Endothelial cell of umbilical vein (primary cell): ENCODE measurements at regions not wholly inside any gene's neighbourhood (a gene's known extent, or its start where the extent isn't known, plus 50 kb on each side); places are given as distances from the start of the nearest gene placed in this dataset.

ENCODE experiments used
- BruUV-seq: library from RNA; stranded (reverse); fragments of 400-500 nt; replicated peaks from 2 replicates; lab custom pipeline; 2021; lab: Mats Ljungman, UMichigan
- CTCF ChIA-PET: fragments of 300-600, 350-600 bp; sonication (Branson Sonifier 250); formaldehyde crosslinking; loops from one replicate; lab custom pipeline; 2021; ENCODE audit warnings: antibody characterized with exemption, inconsistent platforms; lab: Charles Lee
- POLR2A ChIA-PET: fragments of 300-600, 350-600 bp; sonication (Branson Sonifier 250); formaldehyde crosslinking; loops from one replicate; lab custom pipeline; 2021; ENCODE audit warnings: antibody characterized with exemption, inconsistent platforms; lab: Charles Lee
- DNase-seq: peaks from one replicate; pipeline ENCODE4 v3.0.0-alpha.2; 2011; ENCODE audit warnings: low read depth, low spot score
- FAIRE-seq: peaks from 2 replicates; lab custom pipeline; 2011; peaks lifted over from hg19 to GRCh38; lab: Jason Lieb, UNC
- H2AFZ ChIP-seq: 2 replicates; pipeline ENCODE4 v1.6.0; 2012; ENCODE audit warnings: low read depth, low read length, control low read depth, inconsistent platforms
- H3K27ac ChIP-seq: 2 replicates; pipeline ENCODE4 v1.5.1; 2011; ENCODE audit warnings: low read depth, mild to moderate bottlenecking, control low read depth, low read length, moderate library complexity; ENCODE audit not compliant: insufficient read depth
- H3K27me3 ChIP-seq, 2 experiments: 2 replicates each; pipeline versions ENCODE4 v1.6.0 to v1.6.1; 2011; ENCODE audit warnings: low read length in 2 of 2, mixed read lengths in 1 of 2; ENCODE audit not compliant: control insufficient read depth in 2 of 2, insufficient read depth in 2 of 2
- H3K36me3 ChIP-seq, 2 experiments: 2 replicates in 1 of 2; 3 replicates in 1 of 2; pipeline ENCODE4 v1.5.1; 2011; ENCODE audit warnings: low read length in 2 of 2, mild to moderate bottlenecking in 1 of 2, moderate library complexity in 1 of 2; ENCODE audit not compliant: control insufficient read depth in 2 of 2, insufficient read depth in 2 of 2; ENCODE audit errors: extremely low read depth in 1 of 2
- H3K4me1 ChIP-seq: 3 replicates; pipeline ENCODE4 v1.5.1; 2011; ENCODE audit warnings: mild to moderate bottlenecking, low read length; ENCODE audit not compliant: control insufficient read depth, insufficient read depth; ENCODE audit errors: extremely low read depth
- H3K4me2 ChIP-seq: 2 replicates; pipeline ENCODE4 v1.6.1; 2011; ENCODE audit warnings: low read length, control low read depth, mixed read lengths; ENCODE audit not compliant: insufficient read depth
- H3K4me3 ChIP-seq, 3 experiments: fragments of 200-600 bp in 1 of 3; sonication (generic), shearing (Covaris generic) in 1 of 3; replicated peaks in 1 of 3; 2 replicates each; pipeline ENCODE4 v1.5.1; 2011 to 2016; ENCODE audit warnings: control low read depth in 3 of 3, low read length in 3 of 3, mild to moderate bottlenecking in 2 of 3, inconsistent platforms in 1 of 3, low read depth in 1 of 3, moderate library complexity in 1 of 3; ENCODE audit not compliant: insufficient read depth in 1 of 3
- H3K79me2 ChIP-seq: 2 replicates; pipeline ENCODE4 v1.6.0; 2012; ENCODE audit warnings: low read length, inconsistent platforms; ENCODE audit not compliant: control insufficient read depth, insufficient read depth
- H3K9ac ChIP-seq: replicated peaks from 2 replicates; pipeline ENCODE3; 2011; ENCODE audit warnings: low read length, control low read depth; ENCODE audit not compliant: insufficient read depth; ENCODE audit errors: extremely low read depth
- H3K9me1 ChIP-seq: replicated peaks from 3 replicates; pipeline ENCODE4 v1.6.0; 2011; ENCODE audit warnings: mild to moderate bottlenecking, low read length; ENCODE audit not compliant: control insufficient read depth, insufficient read depth; ENCODE audit errors: extremely low read depth
- H3K9me3 ChIP-seq: replicated peaks from 2 replicates; pipeline ENCODE4 v1.5.1; 2012; ENCODE audit warnings: low read length, inconsistent platforms; ENCODE audit not compliant: control insufficient read depth, insufficient read depth
- H4K20me1 ChIP-seq: replicated peaks from 2 replicates; pipeline ENCODE3; 2011; ENCODE audit warnings: mild to moderate bottlenecking, low read length; ENCODE audit not compliant: control insufficient read depth, insufficient read depth; ENCODE audit errors: extremely low read depth
- EZH2 ChIP-seq: IDR thresholded peaks from 2 replicates; pipeline ENCODE4 v1.6.1; 2012; ENCODE audit warnings: borderline replicate concordance, low read depth, mild to moderate bottlenecking, moderate library complexity, low read length, inconsistent platforms; ENCODE audit not compliant: severe bottlenecking
- FOS ChIP-seq: IDR thresholded peaks from 2 replicates; pipeline ENCODE4 v1.6.1; 2011; ENCODE audit warnings: mild to moderate bottlenecking, low read length, moderate library complexity, borderline replicate concordance; ENCODE audit not compliant: insufficient read depth
- GATA2 ChIP-seq: IDR thresholded peaks from 2 replicates; pipeline ENCODE4 v1.7.0; 2011; ENCODE audit warnings: low read depth, mild to moderate bottlenecking, moderate library complexity, mixed read lengths, low read length; ENCODE audit not compliant: insufficient read length, insufficient read depth
- JUN ChIP-seq: IDR thresholded peaks from 2 replicates; pipeline ENCODE4 v1.6.1; 2011; ENCODE audit warnings: borderline replicate concordance, low read depth; ENCODE audit not compliant: insufficient read length, insufficient read depth
- MYC ChIP-seq: IDR thresholded peaks from one replicate; pipeline ENCODE4 v1.6.1; 2011; ENCODE audit warnings: mild to moderate bottlenecking, low read depth, low read length
- POLR2AphosphoS5 ChIP-seq: IDR thresholded peaks from 2 replicates; pipeline ENCODE4 v1.6.1; 2012; ENCODE audit warnings: low read depth, mild to moderate bottlenecking, control low read depth, low read length, moderate library complexity; ENCODE audit not compliant: insufficient read depth
- dilution Hi-C: fragments of 300-500 bp; cut with MboI; formaldehyde crosslinking; loops from one replicate; pipeline ENCODE4 v1.15.0; 2019; ENCODE audit warnings: low sequenced_read_pairs; ENCODE audit not compliant: extremely low pct_ligation_motif_present
- intact Hi-C: fragments of 100-400 bp; cut with micrococcal nuclease; formaldehyde crosslinking; loops from one replicate; pipeline ENCODE4 v1.10.0; 2022
- TF ChIP-seq, protein P1 (sequence below), 2 donors: IDR thresholded peaks; 1 replicate in 1 of 2; 2 replicates in 1 of 2; pipeline ENCODE4 v1.5.1; 2011; ENCODE audit warnings: low read length in 2 of 2, mild to moderate bottlenecking in 2 of 2, moderate library complexity in 2 of 2, control low read depth in 1 of 2, inconsistent platforms in 1 of 2, low read depth in 1 of 2; ENCODE audit not compliant: insufficient read depth in 1 of 2; ENCODE audit errors: extremely low read depth in 1 of 2
- TF ChIP-seq, protein P2 (sequence below): IDR thresholded peaks from 2 replicates; pipeline ENCODE4 v1.6.1; 2011; ENCODE audit not compliant: insufficient read depth, insufficient read length

DNA sequence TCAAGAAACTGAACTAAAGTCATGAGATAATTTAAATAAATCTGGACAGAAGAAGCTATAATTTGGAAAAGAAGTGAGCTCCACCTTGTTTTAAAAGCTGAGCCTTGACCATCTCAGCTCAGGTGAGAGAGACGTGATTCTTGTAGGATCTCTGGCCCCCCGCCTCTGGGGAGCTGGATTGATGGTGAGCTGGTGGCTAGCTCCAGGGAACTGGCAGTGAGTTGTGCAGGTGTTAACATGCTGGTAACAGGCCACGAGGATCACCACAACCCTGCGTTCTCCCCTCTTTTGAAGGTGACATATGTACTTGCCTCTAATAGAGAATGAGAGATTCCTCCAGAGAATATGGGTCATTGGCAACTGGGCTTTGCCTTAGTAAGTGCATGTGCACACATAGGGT, 485.1 kb downstream of the IRS2 start:
- no TSS peak for BruUV-seq
- Histone ChIP-seq H3K9ac (no peak overlapping the region), H3K4me1 (no peaks in the 10 kb centered on the region), H3K9me1 (no peaks in the 10 kb centered on the region), H3K4me3 (no peak overlapping the region), H3K36me3 (no peaks in the 10 kb centered on the region), H4K20me1 (no peaks in the 10 kb centered on the region), H3K27ac (no peak overlapping the region), H3K27me3 (no peaks in the 10 kb centered on the region), H3K4me2 (no peak overlapping the region), H3K9me3 (no peaks in the 10 kb centered on the region), H2AFZ (no peak overlapping the region), H3K79me2 (no peaks in the 10 kb centered on the region)
- ChIA-PET CTCF (no interaction called here), POLR2A (no interaction called here)
- intact Hi-C loops (no loop called here), dilution Hi-C loops (no loop called here)
- DNase-seq (no peak), FAIRE-seq (no peak)
- TF ChIP-seq, protein P1, sequence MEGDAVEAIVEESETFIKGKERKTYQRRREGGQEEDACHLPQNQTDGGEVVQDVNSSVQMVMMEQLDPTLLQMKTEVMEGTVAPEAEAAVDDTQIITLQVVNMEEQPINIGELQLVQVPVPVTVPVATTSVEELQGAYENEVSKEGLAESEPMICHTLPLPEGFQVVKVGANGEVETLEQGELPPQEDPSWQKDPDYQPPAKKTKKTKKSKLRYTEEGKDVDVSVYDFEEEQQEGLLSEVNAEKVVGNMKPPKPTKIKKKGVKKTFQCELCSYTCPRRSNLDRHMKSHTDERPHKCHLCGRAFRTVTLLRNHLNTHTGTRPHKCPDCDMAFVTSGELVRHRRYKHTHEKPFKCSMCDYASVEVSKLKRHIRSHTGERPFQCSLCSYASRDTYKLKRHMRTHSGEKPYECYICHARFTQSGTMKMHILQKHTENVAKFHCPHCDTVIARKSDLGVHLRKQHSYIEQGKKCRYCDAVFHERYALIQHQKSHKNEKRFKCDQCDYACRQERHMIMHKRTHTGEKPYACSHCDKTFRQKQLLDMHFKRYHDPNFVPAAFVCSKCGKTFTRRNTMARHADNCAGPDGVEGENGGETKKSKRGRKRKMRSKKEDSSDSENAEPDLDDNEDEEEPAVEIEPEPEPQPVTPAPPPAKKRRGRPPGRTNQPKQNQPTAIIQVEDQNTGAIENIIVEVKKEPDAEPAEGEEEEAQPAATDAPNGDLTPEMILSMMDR (IDR thresholded peaks at IDR 0.05; ENCODE audit: extremely low read depth in 1 of 2, insufficient read depth in 1 of 2, low read depth in 1 of 2, low read length in 2 of 2): no peak
- TF ChIP-seq, protein P2, sequence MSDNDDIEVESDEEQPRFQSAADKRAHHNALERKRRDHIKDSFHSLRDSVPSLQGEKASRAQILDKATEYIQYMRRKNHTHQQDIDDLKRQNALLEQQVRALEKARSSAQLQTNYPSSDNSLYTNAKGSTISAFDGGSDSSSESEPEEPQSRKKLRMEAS: no peak
- TF ChIP-seq FOS: no peak
- no peak for TF ChIP-seq JUN
- TF ChIP-seq POLR2AphosphoS5: no peak
- TF ChIP-seq EZH2: no peak
- no peak for TF ChIP-seq GATA2
- TF ChIP-seq MYC: no peak
